GM18498 (cell line): ENCODE measurements at regions not wholly inside any gene's neighbourhood (a gene's known extent, or its start where the extent isn't known, plus 50 kb on each side); places are given as distances from the start of the nearest gene placed in this dataset.
"Not testable (repeated sequence)": the region's sequence is repeated elsewhere in the genome, so short reads cannot be mapped to it uniquely, and the experiment has no call there.

ENCODE experiments used
- ATAC-seq: cut with Tn5 transposase; IDR thresholded peaks from one replicate; pipeline ENCODE4 v1.9.1; 2021; ENCODE audit warnings: mild to moderate bottlenecking, moderate library complexity; ENCODE audit not compliant: unreplicated experiment

DNA sequence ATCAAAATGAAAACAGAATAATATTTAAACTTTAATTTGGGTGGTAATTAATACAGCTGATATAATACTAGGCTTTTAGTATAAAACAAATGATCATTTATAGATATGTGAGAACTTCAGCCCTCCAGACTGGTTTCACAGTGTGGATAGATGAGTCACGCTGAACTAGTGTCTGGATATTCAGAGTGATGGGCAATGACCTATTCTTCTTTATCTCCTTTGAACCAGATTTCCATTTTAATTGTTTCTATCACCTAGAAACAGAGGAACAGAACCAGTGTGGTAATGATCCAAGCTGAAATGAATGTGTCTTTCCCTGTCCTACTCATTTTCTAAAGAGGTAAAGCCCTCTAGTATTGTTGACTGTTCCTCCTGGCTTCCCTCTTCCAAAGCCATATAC, 155.2 kb upstream of the GK2 start:
- ATAC-seq = no peak

DNA sequence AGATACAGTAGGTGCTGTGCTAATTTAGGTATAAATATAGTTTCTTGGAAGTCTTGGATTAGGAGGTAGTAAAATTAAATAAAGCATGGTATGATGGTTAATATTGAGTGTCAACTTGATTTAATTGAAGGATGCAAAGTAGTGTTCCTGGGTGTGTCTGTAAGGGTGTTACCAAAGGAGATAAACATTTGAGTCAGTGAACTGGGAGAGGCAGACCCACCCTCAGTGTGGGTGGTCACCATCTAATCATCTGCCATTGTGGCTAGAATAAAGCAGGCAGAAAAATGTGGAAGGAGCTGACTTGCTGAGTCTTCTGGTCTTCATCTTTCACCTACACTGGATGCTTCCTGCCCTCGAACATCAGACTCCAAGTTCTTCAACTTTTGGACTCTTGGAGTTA, 153.7 kb upstream of the GK2 start:
- ATAC-seq = no peak

DNA sequence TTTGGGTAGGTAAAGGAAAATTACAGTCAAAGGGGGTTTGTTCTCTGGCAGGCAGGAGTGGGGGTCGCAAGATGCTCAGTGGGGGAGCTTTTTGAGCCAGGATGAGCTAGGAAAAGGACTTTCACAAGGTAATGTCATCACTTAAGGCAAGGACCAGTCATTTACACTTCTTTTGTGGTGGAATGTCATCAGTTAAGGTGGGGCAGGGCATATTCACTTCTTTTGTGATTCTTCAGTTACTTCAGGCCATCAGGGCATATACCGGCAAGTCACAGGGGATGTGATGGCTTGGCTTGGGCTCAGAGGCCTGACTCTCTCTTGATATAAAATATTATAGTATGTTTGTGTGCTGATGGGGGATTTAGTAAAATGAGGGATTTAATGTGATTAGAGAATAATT, 151.4 kb upstream of the GK2 start:
- not testable (repeated sequence) for ATAC-seq

DNA sequence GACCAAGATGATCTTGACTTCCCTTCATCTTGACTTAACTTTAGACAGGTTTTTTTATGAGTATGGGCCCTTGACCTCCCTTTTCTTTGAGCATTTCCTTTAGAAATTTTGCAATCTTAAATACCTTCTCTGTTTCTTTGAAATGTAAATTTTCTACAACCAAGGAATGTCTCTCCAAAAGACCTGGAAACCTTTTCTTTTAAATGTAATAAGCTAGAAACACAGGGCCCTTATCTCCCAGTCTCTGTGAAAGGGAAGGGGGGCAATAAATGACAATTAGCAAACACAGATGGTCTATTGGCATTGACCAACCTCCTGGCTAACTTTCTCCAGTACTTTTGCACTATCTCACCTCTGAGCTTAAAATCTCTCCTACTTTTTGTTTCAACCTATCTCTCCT, 144.3 kb upstream of the GK2 start:
- ATAC-seq = no peak

DNA sequence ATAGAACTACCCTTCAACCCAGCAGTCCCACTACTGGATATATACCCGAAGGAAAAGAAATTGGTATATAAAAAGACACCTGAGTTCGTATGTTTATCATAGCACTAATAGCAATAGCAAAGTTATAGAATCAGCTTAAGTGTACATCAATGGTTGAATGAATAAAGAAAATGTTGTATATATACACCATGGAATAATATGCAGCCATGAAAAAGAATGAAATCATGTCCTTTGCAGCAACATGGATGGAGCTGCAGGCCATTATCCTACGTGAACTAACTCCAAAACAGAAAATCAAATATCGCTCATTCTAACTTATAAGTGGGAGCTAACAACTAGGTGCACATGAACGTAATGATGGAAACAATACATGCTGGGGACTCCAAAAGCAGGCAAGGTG, 143.5 kb upstream of the GK2 start:
- ATAC-seq = no peak

DNA sequence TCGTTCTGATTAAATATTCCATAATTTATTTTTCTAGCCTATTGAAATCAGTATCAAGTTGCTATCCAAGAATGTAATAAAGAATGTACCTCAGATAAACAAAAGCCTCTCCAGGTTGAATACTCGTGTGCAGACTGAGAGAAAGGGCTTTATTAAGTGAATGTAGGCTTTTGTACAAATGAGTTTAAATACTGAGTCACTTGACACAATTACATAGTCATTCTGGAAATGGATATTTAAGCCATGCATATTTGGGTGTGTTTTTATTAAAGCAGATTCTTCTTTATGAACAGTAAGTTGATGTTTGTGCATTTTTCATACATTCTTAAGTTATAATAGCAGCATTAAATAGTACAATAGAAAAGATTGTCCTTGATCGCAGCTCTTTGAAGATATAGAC, 139.8 kb upstream of the GK2 start:
- ATAC-seq = no peak

DNA sequence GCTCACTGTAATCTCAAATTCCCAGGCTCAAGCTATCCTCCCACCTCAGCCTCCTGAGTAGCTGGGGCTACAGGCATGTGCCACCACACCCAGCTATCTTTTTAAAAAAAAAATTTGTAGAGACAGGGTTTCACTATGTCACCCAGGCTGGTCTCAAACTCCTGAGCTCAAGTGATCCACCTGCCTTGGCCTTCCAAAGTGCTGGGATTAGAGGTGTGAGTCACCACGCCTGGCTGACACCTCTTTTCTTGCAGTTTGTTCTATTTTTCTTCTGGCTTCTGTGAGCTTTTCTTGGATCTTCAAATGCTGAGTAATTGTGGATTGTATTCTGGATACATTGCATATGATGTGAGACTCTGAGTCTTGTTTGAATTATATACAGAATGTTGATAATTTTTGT, 137.3 kb upstream of the GK2 start:
- not testable (repeated sequence) for ATAC-seq

DNA sequence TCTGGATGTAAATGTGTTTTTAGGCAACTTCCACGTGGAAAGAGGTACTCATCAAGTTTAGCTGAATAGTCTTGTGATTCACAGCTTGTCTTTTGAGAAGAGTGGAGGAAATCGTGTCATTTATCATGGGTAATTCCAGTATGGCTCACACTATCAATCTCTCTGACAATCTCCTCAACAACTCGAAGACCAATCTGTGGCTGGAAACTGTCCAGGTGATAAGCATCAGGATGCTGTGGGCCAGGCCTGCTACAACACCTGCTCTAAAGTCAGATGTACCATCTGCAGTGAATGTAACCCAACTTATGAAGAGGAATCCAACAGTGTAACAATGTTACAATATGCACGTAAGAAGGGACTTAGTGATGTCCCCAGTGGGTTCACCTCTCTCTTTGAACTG, 132.1 kb upstream of the GK2 start:
- ATAC-seq = no peak

DNA sequence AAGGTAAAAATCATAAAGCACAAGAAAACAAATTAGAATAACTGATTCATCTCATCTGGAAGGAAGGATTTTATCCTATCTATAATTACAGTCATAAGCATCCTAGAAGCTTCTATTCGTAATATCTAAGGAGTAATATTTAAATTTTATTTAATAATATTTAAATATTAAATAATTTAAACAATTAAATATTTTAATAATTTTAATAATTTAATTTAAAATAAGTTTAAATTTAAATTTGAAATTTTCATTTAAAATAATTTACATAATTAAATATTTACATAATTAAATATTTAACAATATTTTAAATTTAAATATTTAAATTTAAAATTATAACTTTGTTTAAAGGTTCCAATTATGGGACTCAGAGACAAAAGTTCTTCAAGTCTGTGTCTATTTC, 127.5 kb upstream of the GK2 start:
- no peak for ATAC-seq

DNA sequence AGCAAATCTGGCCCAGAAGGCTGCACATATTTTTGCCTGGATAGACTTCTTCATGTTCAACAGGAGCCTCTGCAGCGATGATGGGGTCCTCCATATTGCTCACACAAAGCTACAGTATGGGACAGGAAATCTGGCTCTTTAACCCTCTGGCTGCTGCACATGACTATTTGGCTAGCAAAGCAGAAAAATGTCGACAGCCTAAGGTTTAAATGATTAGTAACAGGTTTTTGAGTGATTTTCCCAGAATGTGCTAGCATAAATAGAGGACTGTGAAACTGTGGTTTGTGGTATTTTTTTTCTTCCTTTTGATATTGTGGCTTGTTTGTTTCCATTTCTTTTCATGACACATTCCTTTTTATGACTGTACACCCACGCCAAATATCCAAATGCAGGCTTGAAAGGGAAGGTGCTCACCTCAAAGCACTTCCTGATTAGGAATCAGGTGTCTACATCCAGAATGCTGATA, 120.2 kb upstream of the GK2 start:
- no peak for ATAC-seq

DNA sequence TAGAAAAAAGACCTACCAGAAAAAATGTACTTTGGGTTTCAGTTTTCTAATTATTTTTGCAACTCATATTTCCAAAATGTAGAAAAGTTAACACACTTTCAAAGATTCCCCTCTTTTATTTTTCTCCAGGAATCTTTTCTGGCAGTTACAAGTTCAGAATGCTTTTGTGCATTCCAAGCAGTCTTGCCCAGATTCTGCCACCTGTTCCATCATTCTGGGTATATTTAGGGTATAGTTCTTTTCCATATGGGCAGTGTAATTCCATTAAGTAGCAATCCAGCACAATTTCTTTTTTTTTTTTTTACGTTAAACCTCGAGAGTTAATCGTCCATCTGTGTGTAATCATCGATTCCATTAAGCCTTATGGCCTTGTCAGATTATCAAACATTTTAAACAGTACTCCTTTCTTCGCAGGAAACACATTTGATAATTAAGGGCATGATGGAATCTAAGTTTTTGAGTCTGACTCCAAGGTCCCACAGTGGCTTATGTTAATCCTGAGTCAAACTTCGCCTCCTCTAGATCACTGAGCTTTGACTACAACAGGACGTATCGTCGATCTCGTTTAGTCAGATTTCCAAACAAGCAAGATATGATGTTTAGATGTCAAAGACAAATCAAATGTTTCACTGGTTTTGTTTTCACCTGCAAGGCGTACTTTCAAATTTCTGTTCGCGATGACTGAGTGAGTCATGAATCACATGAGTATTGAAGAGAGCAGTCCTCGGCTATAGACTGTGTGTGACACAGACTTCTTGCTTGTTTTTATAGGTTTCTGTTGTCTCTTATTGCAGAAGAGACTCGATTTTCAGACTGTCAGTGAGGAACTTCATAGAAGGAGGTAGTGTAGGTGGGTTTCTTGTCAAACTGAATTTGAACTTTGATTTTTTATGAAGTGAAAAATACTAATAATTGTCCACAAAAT, 118.9 kb upstream of the GK2 start:
- no peak for ATAC-seq

DNA sequence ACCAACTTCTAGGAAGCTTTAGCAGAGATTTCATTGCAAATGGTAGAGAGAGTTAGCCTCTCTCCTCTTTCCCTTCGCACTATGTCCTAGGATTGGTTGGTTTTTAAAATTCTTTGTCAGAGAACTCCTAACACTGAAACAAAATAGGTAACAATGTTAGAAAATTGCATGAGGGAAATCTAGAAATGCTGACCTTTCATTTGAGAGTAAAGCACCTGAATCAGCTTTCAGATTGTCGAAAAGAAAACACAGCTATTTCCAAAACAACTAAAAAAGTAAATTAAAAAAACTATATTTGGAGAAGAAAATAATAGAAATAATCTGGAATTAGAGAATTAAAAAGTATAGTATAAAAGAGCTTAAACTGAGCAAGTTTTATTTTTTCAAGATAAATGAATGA, 108.1 kb upstream of the GK2 start:
- no peak for ATAC-seq

DNA sequence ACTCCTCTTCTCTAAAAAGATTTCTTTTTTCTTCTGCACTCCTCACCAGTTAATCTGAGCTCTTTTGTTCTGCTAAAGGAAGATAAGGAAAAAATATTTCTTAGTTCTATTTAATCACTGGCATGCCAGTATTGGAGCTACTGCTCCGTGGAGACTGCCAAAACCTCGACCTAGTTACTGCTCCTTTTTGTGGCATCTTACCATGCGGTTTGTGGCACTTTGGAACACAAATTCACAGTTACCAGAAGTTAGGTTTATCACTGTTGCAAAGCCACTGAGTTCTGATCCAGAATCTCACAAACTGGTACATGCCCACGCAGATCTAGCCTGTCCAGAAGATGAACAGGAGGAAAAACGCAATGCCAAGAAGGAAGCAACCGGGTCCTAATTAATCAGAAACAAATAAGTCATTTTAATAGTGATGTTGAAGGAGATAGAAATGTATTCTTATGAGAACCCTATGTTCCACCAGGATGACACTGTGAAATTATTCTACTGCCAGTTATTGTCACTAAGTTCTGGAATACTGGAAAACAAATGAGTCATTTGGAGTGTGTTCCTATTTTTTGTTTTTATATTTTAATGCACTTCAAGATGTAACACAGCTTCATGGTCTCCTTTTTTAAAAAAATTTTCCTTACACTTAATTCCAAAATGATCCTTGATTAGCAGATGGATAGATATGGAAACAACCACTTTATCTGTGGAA, 106.7 kb upstream of the GK2 start:
- ATAC-seq = no peak

DNA sequence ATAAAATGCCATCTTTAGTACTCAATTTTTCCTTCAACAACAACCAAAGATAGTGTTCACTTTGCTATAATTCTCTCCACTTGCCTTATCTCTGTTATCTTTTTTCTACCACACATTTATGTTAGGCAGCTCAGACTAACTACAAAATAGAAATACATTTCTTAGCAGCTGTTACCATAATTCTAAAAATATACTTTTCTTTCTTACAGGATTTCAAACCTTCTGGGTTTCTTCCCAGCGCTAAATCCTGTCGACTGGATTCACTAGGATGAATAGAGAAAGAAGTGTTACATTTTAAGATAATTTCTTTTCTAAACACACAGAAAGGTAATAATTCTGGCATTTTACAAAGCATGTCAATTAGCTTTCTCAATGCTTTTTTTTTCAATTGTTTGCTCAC, 105.5 kb upstream of the GK2 start:
- ATAC-seq = no peak

DNA sequence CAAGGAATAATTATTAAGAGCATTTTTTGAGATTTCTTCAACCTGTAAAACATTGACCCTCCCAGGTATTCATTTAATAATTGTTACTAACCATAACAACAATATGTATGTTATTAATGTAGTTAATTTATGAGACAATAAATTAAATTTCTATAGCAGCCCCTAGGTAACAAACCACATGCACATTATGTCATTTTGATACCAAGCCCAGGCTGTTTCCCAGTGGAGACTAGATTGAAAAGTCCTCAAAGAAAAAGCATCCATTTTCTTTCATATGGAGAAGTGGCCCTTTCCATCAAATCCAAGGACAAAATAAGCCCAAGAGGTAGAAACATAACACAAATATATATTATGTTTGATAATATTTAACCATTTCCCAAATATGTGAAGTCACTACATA, 104.3 kb upstream of the GK2 start:
- ATAC-seq = no peak

DNA sequence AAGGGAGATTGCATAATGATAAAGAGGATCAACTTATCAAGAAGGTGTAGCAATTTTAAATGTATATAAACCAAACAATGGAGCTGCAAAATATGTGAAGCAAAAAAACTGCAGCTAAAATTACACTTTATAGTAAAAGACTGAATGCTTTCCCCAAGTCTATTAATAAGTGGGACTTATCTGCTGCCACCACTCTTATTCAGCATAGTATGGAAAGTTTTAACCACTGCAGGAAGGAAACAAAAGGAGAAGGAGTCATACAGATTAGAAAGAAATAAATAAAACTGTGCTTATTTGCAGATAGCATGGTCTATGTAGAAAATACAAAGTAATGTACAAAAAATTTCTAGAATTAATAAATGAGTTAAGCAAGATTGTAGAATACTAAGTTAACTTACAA, 94.1 kb upstream of the GK2 start:
- no peak for ATAC-seq

DNA sequence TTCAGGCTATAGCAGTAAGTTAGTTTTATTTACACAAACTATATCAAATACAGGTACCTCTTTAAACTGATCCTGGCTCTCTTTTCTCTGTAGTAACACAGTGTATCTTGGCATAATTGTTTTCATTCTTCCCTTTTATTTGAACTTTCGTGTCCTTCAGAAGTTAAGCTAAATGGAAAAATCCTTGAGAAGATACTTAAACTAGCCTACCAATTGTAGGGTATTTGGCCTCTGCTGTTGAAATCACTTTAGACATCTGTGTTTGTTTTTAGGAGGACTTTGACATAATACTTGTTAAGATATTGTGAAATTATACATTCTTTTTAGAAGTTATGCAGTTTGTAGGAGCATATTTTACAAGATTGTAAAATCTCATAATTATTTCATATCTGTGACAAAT, 90.3 kb upstream of the GK2 start:
- ATAC-seq = no peak

DNA sequence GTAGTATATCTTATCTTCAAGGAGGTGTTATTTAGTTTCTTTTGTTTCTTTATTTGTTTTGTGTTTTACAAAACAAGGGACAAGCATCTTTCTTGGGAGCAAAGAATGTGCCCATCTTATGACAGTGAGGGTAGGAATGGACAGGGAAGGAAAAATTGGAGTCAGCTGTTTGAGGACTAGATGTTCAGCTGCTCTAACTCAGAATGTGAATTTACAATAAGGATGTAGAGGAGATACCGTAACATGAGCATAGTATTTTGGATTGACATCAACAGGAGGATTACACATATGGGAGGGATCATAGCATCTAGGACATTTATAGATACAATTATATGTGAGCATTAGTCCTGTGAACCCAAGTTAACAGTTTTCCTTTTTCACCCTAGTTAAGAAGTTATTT, 89.0 kb upstream of the GK2 start:
- no peak for ATAC-seq

DNA sequence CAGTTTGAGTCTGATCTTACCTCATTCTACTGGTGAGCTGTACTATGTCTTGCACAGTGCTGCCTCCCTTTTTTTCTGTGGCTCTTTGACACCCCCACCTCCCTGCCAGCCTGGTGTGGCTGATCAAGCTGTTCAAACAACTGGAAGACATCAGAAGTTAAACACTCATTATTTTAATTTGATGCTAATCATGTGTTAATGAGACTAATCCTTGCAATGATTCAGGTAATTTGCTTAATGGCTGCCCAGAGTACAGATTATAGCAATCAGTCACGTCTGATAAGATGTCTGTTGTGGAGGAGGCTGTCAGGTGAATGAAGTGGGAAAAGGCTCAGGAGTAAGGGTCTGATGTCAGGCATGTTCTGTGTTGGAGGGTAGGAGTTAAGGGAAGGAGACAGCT, 87.4 kb upstream of the GK2 start:
- ATAC-seq = no peak

DNA sequence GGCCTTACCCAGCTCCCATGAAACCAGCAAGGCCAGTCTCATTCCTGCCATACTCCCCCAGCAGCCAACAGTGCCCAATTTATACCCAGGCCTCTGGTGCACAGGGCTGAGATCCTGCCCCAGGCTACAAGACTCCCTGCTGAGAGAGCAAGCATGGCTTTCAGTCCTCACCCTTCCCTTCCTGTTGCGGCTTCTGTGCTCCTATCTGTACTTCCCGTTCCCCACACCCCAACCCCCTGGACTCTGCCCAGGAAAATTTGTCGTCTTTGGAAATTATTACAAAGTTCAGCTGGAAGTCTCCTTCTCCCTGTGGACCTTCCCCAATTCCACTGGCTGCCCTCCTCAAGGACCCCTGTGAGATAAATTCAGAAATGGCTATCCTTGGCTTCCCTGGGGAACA, 84.1 kb upstream of the GK2 start:
- no peak for ATAC-seq

DNA sequence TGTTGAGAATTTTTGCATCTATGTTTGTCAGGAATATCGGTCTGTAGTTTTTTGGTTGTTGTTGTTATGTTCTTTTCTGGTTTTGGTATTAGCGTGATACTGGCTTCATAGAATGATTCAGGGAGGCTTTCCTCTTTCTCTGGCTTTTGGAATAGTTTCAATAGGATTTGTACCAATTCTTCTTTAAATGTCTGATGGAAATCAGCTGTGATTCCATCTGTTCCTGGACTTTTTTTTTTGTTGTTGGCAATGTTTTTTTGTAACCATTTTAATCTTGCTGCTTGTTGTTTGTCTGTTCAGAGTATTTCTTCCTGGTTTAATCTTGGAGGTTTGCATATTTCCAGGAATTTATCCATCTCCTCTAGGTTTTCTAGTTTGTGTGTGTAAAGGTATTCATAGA, 81.5 kb upstream of the GK2 start:
- no peak for ATAC-seq

DNA sequence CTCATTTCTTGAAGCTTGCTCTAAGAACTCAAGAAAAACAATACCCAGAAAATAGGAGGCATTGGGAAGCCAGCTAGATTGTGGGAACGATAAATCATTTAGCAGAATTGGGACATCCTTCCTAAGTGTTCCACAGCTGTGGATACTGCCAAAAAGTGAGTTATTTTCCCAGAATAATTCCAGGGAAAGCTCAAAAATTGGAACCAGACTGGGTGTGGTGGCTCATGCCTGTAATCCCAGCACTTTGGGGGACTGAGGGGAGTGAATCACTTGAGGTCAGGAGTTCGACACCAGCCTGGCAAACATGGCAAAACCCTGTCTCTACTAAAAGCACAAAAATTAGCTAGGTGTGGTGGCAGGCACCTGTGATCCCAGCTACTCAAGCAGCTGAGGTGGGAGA, 68.2 kb upstream of the GK2 start:
- ATAC-seq = no peak

DNA sequence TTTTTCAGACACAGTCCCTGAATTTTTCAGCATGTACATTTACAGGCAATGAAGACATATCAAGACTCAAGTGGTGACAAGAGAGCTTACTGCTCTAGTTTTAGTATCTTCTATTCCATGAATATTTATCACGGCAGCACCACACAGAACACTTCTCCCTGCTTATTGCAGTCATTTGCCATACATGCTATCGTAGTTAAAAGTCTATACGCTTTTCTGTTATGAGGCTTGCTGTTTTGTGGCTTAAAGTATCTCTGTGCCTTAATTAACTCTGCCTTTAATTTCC, 65.4 kb upstream of the GK2 start:
- ATAC-seq = no peak
